Smooth muscle cell of the brain vasculature (primary cell): ENCODE measurements at regions not wholly inside any gene's neighbourhood (a gene's known extent, or its start where the extent isn't known, plus 50 kb on each side); places are given as distances from the start of the nearest gene placed in this dataset.

Experiments
- DNase-seq: peaks from one replicate; pipeline ENCODE4 v3.0.0-alpha.2; 2012; ENCODE audit warnings: low read depth, low spot score

DNA sequence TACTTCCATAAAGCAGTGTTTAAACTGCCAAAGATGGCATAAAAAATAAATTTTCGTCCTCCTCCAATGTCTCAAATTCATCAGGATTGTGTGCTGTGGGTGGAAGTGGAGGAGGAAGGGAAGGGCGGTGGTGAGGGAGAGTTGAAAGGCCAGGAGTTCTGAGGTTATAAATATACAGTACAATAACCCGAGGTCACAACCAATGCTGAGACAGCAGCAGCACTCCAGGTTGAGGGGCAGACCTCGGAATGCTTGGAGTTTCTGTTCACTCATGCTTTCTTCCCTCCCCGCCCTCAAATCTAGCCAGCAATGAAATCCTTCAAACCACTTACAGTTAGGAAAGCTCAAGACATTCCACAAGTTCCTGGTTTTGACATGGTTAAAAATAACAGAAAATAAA lies 134.0 kb upstream of the SMAD1 start:
- DNase-seq = no peak

DNA sequence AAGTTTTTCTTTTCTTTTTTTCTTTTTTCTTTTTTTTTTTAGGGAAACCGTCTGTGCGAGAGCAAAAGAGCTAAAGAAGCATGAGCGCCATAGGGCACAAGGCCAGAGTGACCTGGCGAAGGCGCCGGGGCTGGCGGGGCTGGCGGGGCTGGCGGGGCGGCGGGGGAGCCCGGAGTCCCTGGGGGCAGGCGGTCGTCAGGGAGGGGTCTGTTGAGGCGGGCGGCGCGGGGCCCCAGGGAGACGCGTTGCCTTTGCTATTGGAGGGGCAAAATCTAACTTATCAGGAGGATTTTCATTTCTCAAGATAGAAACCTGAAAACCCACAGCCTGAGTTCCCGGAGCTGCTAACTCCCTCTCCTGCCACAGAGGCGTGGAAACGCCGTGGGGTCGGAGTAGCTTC lies 135.6 kb upstream of the SMAD1 start:
- no peak for DNase-seq

DNA sequence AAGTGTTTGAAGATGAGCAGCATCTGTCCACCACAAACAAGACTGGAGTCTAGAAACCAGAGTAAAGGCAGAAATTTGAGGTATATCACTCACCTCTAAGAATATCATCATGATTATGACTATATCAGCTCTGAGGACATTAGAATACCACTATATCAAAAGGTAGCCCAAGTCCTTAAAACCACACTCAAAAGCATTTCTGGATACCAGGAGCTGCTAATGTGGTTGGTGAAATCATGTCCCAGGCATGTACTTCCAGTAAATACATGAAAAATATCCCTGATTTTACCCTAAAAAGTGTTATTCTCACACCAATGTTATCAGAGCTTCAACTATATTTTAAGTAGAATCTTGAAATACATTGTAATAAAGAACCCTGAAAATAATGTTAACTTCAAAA lies 136.3 kb upstream of the SMAD1 start:
- DNase-seq = no peak

DNA sequence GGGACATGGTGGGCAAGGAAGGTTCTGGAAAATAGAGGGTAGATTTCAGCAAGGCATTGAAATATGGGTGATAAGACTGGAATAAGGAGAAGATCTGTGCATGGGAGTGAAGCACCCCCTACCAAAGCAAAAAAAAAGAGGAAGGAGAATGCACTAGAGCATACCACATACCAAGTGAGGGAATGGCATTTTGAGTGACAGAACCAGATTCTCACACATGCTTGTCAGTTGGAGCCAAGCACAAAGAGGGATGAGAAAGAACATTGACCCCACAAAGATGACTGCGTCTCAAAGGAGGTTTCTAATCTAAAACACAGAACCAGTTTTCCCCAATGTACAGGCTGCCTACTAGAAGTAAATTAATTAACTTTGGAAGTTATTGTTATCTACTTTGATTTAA lies 140.3 kb upstream of the SMAD1 start:
- DNase-seq = no peak

DNA sequence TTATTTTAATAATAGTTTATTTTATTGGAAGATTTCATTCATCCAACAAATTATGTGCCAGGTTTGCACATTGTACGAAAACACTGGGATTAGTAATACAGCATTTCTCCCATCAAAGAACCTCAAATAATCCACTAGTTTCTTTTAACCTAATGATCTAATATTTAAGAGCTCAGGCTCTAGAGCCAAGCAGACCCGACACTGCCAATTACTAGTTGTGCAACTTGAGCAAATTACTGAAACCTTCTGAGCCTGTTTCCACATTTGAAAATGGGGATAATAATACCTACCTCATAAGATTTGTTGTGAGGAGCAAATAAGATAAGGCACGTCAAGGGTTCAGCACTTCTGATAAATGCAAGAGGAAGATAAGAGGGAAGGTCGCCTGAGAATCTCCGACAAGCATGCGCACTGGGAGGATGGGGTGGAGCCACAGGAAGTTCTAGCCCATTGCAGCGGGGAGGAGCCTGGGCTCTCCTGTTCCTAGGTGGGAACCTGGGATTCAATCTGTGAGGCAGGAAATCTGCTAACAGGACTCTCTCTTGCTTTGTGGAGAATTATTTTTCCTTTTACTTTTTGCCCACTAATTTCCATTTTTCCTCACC lies 141.5 kb upstream of the SMAD1 start:
- no peak for DNase-seq

DNA sequence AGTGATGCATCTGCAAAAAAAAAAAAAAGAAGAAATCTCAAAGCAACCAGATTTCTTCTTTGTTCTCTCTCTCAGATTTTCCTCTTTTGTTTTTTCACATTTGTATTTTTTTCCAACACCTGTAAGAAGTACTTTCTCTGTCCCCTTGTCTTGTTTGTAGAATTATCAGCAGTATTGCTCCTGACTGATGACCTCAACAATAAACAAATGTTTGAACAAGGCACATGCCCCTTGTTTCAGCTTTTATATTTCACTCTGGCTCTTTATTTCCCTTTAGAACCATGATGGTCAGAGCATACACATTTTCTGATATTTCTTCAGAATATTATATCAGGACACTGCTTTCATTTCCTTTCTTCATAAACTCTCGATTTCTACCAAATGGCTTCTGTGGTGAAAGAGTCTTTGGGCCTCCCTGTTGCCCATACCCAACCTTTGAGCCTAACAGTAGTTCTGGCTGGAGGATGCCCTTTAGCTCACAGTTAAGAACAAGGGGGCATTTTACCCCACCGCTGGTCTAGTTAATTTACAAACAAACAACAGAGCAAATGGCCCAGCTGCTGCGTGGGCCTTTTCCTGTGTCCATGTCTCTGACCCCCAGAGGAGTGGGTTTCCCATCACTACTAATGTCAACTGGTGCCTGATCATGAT lies 142.5 kb upstream of the SMAD1 start:
- DNase-seq = no peak

DNA sequence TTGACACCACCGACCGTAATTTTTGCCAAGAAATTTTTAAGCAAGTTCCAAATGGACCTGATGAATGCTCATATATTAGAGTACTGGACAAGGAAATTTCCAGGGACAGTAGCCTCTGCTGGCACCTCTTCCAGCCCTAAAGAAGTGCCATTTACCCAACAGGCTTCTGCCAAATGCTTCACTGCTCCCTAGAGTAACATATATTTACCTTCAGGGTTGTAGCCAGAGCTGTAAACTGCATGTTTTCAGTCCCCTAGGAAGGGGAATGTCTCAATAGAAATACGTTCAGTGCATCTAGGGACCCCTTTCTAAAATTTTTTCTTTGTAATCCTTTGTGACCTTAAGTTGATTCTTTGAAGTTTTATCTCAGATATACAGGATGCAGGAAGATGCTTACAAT lies 143.1 kb upstream of the SMAD1 start:
- DNase-seq = no peak

DNA sequence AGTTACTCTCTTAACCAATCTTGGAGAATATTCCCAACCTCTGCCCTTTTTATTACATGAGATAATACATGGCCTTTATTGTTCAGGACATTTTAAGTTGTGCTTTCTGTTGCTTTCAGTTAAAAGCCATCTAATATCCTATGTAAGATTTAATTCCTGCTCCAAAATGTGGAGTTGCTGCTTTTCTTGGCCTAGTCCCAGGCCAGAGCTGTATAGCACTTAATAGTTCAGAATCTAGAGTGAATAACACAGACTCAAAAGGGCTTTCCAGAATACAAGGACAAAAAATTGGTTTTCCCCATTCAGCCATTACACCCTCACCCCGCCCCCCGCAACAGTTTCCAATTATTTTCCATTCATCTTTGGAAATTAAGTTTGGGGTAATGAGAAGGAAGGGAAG lies 144.3 kb upstream of the SMAD1 start:
- no peak for DNase-seq

DNA sequence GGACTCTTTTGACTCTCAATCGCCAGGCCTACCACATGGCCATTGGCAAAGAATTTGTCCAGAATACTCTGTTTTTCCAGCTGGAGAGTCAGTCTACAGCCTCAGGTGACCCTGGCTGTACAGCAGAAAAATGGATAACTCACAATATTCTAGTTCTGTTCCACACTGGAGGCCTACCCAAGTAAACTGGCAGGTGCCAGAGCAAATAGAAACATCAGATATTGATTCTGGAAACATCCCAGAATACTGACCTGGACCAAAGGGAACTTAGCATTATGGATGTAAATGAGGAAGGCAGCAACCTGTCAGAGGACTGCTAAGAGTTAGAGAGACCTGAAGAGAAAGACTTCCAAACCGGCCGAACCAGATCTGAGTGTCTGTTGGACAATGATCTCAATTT lies 147.9 kb upstream of the SMAD1 start:
- DNase-seq = no peak

DNA sequence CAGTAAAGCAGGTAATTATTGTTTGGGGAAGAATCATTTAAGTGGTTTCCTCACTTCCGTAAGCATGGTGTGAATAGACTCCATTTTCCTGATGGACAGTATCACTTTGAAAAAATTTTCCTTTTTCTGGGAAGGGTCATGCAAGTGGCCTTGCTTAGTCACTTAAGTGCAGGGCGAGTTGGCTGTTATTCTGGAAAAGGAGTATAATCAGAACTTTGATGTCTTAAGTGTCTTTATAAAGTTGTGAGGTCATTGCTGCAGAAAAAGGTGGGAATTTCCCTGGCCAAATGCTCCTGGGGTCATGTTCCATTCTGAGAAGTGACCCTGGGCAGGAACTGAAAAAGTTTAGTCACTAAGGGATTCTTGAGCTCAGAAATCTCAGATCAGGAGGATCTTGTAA lies 146.1 kb upstream of the OTUD4 start:
- no peak for DNase-seq

DNA sequence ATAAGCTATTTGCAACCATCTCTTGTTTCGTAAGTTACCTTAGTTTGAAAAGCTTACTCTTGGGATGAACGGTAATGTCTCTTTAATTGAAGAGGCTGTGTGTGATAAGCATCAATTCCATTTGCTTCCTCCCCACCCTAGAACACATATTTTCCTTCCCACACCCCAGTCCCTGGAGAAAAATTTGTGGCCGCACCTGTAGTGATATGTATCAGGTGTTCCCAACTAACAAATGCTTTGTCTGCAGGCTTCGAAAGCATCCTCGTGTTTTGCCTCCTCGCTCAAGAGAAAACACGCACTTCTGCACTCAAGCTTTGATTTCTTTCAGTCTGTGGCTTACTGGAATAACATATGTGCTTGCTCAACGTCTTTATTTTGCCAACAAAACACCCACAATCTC lies 143.8 kb upstream of the OTUD4 start:
- no peak for DNase-seq

DNA sequence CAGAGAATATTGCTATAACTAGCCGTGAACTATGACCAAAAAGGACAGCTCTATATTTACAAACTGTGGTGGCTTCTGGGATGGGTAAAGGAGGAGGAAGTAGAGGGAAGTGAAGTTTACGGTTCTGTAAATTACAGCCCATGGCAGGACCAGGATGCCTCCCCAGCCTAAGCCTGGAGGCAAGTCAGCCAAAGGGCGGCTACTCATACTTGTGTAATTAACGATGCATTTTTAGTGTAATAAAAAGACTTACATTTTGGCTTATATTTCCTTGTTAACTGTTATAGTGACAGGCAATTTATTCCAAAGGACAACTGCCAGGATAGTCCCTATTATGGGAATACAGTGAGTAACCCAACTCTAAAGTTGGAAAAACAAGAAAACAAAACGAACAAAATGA lies 139.9 kb upstream of the OTUD4 start:
- DNase-seq = no peak

DNA sequence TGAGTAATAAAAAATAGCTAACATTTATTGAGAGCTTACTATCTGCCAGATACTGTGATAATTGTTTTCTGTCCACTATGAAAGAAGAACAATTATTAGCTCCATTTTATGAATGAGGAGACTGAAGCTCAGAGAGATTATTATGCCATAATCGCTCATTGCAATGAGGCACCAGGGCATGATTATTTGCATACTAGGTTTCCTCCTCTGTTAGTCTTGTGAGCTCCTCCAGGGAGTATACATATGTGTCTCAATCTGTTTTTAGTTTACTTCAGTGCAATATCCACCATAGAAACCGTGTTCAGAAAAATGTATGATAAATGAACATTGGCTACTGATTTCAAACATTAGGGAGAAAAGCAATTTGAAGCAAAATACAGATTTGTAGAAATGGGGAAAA lies 139.4 kb upstream of the OTUD4 start:
- DNase-seq = no peak

DNA sequence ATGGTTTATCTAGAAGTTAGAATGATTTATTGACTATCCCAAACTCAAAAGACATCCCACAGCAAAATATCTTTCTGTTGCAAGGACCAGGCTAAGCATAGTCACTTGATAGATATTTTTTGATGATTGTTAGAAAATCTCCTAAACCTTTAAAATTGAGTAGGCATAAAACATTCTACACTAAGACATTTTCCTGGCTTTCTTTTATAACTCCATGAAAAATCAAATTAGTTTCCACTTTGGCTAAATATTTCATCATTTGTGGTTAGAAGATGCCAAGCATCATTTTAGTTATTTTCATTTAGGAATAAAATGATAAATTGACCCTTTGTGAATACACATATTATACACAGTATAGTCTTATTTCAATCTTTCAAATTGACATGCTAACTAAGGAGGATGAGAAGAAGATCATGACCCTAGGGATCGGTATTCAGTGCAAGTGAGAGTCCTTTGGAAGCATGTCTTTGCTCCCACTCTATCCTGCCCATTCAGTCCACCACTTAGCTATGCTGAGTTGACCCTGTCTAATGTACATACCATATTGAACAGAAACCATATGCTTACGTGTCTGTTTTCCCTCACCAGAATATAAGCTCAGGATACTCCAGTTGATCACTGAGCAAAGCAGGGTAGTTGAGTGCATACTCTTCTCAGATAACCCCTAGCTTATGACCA lies 136.6 kb upstream of the OTUD4 start:
- DNase-seq = no peak

DNA sequence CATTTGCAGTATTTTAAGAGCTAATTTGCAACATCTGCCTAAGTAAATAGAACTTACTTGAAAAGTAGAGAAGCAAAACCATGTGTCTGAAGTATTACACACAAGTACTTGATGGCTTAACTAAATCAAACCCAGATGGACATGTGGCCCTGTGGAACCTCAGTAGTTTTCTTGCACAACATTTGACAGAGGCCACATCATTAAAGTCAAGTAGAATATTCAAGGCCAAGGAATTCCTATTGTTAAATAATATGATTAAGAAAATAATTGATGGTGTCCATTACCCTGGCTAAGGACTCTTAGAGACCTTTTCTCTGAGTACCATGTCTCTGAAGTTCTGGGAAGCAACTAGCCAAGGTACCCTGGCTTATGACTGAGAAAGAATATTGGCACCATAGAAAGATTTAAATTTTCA lies 135.4 kb upstream of the OTUD4 start:
- DNase-seq = no peak

DNA sequence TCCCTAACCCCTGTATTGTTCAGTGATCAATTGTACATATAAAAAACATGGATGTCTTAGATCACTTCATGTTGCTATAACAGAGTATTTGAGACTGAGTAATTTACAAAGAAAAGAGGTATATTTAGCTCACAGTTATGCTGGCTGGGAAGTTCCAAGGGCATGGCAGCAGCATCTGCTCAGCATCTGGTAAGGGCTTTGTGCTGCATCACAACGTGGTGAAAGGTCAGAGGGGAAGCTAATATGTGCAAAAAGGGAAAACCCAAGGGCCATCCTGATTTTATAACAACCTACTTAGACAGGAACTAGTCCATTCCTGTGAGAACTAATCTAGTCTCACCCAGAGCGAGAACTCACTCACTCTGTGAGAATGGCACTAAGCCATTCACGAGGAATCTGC lies 128.2 kb upstream of the OTUD4 start:
- DNase-seq = no peak

DNA sequence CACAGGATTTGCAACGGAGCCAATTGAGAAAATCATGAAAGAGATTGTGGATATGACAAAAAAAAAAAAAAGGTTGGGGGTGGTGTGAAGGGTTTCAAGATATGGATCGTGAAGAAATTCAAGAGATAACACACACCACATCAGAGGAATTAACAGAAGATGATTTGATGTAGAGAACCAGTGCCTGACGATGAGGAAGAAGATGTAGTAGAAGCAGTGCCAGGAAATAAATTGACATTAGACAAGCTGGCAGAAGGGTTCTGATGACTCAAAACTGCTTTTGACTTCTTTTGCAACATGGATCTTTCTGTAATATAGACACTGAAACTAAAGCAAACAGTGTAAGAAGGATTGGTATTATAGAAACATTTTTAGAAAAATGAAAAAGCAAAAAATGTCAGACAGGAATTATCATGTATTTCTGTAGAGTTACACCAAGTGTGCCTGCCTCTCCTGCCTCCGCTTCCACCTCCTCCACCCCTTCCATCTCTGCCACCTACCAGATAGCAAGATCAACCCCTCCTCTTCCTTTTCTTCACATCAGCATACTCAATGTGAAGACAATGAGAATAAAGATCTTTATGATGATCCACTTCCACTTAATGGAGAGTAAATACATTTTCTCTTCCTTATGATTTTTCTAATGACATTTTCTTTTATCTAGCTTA lies 127.5 kb upstream of the OTUD4 start:
- no peak for DNase-seq

DNA sequence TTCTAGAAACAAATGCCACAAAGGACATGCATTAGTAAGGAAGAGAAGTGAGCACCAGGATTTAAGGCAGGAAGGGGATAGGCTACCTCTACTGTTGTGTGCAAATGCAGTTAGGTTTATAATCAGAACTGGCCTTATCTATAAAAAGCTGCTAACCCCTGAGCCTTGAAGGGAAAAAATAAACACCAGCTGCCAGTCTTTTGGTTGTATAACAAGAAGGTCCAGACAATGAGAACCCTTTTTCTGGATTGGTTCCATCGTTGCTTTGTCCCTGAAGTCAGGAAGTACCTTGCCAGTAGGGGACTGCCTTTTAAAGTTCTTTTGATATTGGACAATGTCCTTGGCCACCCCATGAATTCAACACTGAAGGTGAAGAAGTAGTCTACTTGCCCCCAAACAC lies 126.7 kb upstream of the OTUD4 start:
- no peak for DNase-seq

DNA sequence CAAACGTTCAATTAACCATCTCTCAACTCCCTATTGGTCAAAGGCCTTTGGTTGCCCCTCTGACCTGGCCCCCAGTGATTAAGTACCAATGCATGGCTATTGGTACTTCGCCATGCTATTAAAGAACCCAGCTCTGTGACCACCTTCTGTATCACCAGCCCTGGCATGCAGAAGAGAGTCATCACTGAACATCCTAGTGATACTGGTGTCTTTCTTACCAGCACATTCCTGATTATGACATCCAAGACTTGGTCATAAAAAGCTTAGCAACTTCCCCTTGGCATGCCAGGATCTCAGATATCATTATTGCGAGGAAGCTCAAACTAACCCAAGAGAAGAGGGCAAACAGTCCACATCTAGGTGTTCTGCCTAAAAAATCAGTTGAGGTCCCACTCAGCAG lies 122.3 kb upstream of the OTUD4 start:
- DNase-seq = no peak

DNA sequence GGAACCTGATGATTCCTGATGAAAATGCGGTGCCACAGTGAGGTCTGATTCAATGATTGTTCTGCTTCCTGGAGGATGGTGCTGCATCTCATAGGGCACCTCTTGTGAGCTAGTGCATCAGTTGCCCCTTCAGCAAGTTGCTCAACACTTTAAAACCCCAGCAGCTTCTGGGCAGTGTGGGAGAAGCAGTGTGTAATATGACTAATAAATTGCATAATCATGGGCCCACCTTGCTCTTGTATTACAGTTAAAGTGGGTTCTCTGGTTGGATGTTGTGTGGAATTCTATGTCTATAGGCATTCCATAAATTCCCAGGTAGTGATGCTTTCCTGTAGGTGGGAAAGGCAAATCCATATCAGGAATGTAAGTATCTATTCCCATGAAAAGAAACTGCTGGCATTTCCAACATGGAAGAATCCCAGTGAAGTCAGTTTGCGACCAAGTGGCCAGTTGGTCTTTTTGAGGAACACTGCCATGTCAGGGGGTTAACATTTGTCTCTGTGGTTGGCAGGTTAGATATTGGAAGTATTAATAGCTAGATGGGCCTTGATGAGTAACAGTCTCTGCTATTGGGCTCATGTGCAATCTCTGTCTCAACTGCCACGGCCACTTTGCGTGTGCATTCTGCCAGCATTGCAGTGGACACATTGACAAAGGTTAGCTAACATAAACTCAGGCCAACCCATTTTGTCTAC lies 121.1 kb upstream of the OTUD4 start:
- DNase-seq = no peak

DNA sequence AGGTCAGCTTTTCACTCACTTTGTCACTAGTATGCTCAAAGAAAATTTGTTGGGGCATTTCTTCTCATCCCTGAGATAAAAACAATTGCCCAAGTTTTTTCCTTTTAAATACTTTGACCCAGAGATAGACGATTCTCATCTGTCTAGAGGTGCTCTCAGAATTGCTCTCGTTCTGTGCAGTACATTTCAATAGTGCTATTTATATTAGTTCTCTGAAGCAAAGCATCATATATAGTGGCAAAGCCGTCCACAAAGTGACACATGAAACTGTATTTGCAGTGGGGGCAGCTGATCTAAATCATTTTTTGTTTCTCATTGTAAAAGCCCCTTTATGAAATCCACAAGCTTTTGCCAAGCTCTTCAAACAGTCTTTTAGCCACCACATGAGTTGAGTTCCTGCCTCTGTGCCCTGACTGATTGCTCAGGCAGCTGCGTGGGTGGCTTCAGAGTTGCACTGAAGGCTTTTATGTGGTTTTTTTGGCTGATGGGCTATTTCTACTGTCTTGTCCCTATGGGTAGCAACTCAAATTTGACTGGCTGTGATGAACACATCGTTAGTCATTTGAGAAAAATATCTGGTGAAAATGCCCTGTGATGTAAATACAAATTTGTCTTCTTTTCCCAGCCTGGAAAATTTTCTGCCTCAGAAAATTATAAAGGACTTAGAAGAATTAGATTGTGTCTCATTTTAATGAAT lies 119.1 kb upstream of the OTUD4 start:
- DNase-seq = peak; percentile 12

DNA sequence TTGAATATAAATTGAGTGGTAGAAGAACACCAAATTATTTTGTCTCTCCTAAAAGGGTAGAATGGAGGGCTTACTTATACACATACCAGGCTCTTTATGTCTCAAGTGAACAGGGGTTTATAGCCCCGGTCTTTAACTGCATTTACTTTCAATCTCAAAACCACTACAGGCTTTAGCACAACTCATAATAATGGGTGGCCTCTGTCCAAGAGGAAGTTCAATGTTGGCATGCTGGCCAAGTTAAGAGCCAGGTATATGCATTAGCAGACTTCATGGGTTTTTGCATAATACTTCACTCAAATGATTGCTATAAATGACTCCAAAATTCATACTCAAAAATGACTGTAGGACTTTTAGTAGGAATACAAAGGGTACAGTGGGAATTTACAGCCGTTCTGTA lies 118.5 kb upstream of the OTUD4 start:
- DNase-seq = no peak
